HCT116 (cell line): ENCODE measurements at regions not wholly inside any gene's neighbourhood (a gene's known extent, or its start where the extent isn't known, plus 50 kb on each side); places are given as distances from the start of the nearest gene placed in this dataset.

Experiments
- CEBPB ChIP-seq: IDR thresholded peaks from 2 replicates; pipeline ENCODE4 v1.6.1; 2012; ENCODE audit warnings: low read depth
- EZH2 ChIP-seq: fragments of 200-600 bp; sonication (generic); IDR thresholded peaks from 2 replicates; pipeline ENCODE4 v1.6.1; 2017; ENCODE audit warnings: antibody characterized with exemption, mixed run types
- EZH2phosphoT487 ChIP-seq: fragments of 200-600 bp; IDR thresholded peaks from 2 replicates; pipeline ENCODE4 v1.6.1; 2018; ENCODE audit warnings: antibody characterized with exemption, borderline replicate concordance
- MAX ChIP-seq: IDR thresholded peaks from 2 replicates; pipeline ENCODE4 v1.6.1; 2012
- POLR2A ChIP-seq: IDR thresholded peaks from 2 replicates; pipeline ENCODE4 v1.7.0; 2011; ENCODE audit warnings: borderline replicate concordance; ENCODE audit not compliant: insufficient read depth, insufficient read length; ENCODE audit errors: extremely low read depth
- POLR2AphosphoS5 ChIP-seq: IDR thresholded peaks from 2 replicates; pipeline ENCODE4 v1.6.1; 2011; ENCODE audit warnings: mild to moderate bottlenecking, low read depth, low read length, moderate library complexity
- RAD21 ChIP-seq: IDR thresholded peaks from 2 replicates; pipeline ENCODE4 v1.6.1; 2012; ENCODE audit warnings: low read depth, mild to moderate bottlenecking
- SP1 ChIP-seq: IDR thresholded peaks from 2 replicates; pipeline ENCODE4 v1.6.1; 2012; ENCODE audit warnings: low read depth
- TCF7L2 ChIP-seq: IDR thresholded peaks from 2 replicates; pipeline ENCODE4 v1.7.0; 2011; ENCODE audit warnings: borderline replicate concordance, inconsistent platforms; ENCODE audit not compliant: insufficient read depth, insufficient read length; ENCODE audit errors: extremely low read depth
- ZNF274 ChIP-seq: fragments of 200-500 bp; sonication (Bioruptor generic); IDR thresholded peaks from 2 replicates; pipeline ENCODE4 v1.6.1; 2014; ENCODE audit warnings: mild to moderate bottlenecking, low read depth, low read length, inconsistent platforms
- TF ChIP-seq, protein P1 (sequence below), 3 experiments: fragments of 200-600 bp in 1 of 3; sonication (generic) in 1 of 3; IDR thresholded peaks in 2 of 3; conservative IDR thresholded peaks in 1 of 3; 2 replicates each; pipeline ENCODE4 v1.5.1; 2012 to 2017; ENCODE audit warnings: low read depth in 2 of 3, low read length in 2 of 3, antibody characterized with exemption in 1 of 3, borderline replicate concordance in 1 of 3, control low read depth in 1 of 3, mild to moderate bottlenecking in 1 of 3, mixed read lengths in 1 of 3, mixed run types in 1 of 3, moderate library complexity in 1 of 3; ENCODE audit not compliant: insufficient read depth in 1 of 3
- TF ChIP-seq, protein P2 (sequence below): IDR thresholded peaks from 2 replicates; pipeline ENCODE4 v1.6.1; 2012; ENCODE audit warnings: low read depth

DNA sequence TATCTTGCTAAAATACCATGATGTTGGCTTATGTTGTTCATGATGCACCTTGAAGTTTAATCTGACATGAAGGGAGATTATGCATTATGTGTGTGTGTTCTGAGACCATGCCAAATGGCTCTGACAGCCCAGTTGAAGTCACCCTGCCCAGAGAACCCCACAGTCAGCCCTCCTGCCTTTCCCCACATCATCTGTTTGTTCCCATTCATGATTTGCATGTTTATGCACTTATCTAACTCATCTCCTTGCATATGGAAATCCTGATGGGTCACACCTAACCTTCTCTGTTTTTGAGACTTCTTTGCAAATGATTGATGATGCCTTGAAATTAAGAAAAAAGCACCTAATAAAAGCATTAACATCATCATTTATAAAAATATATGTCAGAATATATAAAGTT lies 752.2 kb downstream of the GALR1 start:
- TF ChIP-seq, protein P1, sequence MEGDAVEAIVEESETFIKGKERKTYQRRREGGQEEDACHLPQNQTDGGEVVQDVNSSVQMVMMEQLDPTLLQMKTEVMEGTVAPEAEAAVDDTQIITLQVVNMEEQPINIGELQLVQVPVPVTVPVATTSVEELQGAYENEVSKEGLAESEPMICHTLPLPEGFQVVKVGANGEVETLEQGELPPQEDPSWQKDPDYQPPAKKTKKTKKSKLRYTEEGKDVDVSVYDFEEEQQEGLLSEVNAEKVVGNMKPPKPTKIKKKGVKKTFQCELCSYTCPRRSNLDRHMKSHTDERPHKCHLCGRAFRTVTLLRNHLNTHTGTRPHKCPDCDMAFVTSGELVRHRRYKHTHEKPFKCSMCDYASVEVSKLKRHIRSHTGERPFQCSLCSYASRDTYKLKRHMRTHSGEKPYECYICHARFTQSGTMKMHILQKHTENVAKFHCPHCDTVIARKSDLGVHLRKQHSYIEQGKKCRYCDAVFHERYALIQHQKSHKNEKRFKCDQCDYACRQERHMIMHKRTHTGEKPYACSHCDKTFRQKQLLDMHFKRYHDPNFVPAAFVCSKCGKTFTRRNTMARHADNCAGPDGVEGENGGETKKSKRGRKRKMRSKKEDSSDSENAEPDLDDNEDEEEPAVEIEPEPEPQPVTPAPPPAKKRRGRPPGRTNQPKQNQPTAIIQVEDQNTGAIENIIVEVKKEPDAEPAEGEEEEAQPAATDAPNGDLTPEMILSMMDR (IDR thresholded peaks at IDR 0.05 in 2 of 3, conservative IDR thresholded peaks at IDR 0.05 in 1 of 3; ENCODE audit: borderline replicate concordance in 1 of 3, insufficient read depth in 1 of 3, low read depth in 2 of 3, low read length in 2 of 3), result no peak
- TF ChIP-seq, protein P2, sequence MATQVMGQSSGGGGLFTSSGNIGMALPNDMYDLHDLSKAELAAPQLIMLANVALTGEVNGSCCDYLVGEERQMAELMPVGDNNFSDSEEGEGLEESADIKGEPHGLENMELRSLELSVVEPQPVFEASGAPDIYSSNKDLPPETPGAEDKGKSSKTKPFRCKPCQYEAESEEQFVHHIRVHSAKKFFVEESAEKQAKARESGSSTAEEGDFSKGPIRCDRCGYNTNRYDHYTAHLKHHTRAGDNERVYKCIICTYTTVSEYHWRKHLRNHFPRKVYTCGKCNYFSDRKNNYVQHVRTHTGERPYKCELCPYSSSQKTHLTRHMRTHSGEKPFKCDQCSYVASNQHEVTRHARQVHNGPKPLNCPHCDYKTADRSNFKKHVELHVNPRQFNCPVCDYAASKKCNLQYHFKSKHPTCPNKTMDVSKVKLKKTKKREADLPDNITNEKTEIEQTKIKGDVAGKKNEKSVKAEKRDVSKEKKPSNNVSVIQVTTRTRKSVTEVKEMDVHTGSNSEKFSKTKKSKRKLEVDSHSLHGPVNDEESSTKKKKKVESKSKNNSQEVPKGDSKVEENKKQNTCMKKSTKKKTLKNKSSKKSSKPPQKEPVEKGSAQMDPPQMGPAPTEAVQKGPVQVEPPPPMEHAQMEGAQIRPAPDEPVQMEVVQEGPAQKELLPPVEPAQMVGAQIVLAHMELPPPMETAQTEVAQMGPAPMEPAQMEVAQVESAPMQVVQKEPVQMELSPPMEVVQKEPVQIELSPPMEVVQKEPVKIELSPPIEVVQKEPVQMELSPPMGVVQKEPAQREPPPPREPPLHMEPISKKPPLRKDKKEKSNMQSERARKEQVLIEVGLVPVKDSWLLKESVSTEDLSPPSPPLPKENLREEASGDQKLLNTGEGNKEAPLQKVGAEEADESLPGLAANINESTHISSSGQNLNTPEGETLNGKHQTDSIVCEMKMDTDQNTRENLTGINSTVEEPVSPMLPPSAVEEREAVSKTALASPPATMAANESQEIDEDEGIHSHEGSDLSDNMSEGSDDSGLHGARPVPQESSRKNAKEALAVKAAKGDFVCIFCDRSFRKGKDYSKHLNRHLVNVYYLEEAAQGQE, result no peak
- TF ChIP-seq POLR2A, result no peak
- no peak for TF ChIP-seq RAD21
- no peak for TF ChIP-seq MAX
- TF ChIP-seq EZH2, result no peak
- no peak for TF ChIP-seq POLR2AphosphoS5
- no peak for TF ChIP-seq TCF7L2
- no peak for TF ChIP-seq CEBPB
- no peak for TF ChIP-seq SP1
- TF ChIP-seq ZNF274, result no peak
- no peak for TF ChIP-seq EZH2phosphoT487
